ENCODE measurements at regions not wholly inside any gene's neighbourhood (a gene's known extent, or its start where the extent isn't known, plus 50 kb on each side); places are given as distances from the start of the nearest gene placed in this dataset.

DNA sequence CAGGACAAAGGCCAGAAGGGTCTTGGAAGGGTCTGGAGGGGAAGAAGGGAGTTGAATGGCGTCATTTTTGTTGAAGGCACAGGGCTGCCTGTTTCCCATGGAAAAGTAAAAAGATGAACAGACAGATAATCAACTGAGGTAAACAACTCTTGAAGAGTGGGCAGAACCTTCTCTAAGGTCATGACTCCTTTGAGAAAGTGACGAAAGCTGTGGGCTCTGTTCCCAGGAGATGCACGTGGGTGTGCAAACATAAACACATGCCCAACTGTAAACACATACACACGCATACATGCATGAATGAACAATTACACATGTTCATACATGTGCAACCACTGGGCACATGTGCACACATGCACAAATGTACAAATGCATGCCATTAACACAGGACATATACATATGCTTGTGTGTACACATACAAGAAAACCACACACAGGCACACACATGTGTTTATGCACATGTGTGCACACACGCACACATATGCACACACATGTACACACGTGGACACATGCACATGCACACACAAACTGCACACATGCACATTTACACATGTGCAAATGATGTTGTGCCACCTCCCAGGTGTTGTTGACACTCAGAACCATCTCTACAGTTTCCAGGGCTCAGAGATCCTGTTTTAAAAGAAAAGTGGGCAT, 143.3 kb downstream of the GADD45G start:
- Histone ChIP-seq H3K9me3 (no peaks in the 10 kb centered on the region), H3K27me3 (ENCODE audit: low read depth) (no peaks in the 10 kb centered on the region), H3K36me3 (no peaks in the 10 kb centered on the region), H3K27ac (no peak overlapping the region), H3K4me3 (no peak overlapping the region), H3K4me1 (peaks cover 16% of the 10 kb centered on the region)
- intact Hi-C loops (cut with DNase I) = no loop called here
- TF ChIP-seq, protein P1, sequence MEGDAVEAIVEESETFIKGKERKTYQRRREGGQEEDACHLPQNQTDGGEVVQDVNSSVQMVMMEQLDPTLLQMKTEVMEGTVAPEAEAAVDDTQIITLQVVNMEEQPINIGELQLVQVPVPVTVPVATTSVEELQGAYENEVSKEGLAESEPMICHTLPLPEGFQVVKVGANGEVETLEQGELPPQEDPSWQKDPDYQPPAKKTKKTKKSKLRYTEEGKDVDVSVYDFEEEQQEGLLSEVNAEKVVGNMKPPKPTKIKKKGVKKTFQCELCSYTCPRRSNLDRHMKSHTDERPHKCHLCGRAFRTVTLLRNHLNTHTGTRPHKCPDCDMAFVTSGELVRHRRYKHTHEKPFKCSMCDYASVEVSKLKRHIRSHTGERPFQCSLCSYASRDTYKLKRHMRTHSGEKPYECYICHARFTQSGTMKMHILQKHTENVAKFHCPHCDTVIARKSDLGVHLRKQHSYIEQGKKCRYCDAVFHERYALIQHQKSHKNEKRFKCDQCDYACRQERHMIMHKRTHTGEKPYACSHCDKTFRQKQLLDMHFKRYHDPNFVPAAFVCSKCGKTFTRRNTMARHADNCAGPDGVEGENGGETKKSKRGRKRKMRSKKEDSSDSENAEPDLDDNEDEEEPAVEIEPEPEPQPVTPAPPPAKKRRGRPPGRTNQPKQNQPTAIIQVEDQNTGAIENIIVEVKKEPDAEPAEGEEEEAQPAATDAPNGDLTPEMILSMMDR (IDR thresholded peaks at IDR 0.05) = no peak
- DNase-seq = no peak
- no peak for ATAC-seq

DNA sequence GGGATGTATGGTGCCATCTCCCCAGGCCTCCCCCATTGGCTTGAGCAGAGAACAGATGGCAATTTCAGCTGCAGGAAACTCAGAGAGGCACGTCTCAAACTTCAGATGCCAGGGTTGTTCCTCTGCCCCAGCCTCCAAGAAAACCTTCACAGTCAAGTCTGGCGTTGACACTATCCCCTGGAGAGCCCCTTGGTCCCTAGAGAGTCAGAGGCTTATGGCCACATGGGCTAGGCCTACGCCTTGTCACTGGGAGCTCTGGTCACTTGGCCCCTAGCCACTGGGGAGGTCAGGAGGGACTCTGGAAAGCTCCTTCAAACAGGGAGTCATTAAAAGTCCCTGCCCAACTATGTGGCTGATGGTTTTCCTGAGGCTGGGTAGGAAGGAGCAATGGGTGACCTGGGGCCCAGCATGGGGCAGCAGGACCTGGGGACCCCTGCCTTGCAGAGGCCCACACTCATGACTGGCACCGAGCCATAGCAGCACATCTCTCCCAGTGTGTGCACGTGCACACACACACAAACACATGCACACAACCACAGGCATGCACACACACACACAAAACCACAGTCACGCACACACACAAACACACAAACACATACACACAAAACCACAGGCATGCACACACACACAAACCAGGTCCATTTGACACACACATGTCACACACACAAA, 144.2 kb downstream of the GADD45G start:
- DNase-seq = no peak
- H3K27me3 ChIP-seq (ENCODE audit: low read depth) = no peaks in the 10 kb centered on the region
- intact Hi-C loops (cut with DNase I) = no loop called here
- H3K4me3 ChIP-seq = no peak overlapping the region
- no peaks in the 10 kb centered on the region for H3K9me3 ChIP-seq
- peaks cover 16% of the 10 kb centered on the region for H3K4me1 ChIP-seq
- ATAC-seq = no peak
- TF ChIP-seq, protein P1 (IDR thresholded peaks at IDR 0.05) = no peak
- no peak overlapping the region for H3K27ac ChIP-seq
- no peaks in the 10 kb centered on the region for H3K36me3 ChIP-seq

DNA sequence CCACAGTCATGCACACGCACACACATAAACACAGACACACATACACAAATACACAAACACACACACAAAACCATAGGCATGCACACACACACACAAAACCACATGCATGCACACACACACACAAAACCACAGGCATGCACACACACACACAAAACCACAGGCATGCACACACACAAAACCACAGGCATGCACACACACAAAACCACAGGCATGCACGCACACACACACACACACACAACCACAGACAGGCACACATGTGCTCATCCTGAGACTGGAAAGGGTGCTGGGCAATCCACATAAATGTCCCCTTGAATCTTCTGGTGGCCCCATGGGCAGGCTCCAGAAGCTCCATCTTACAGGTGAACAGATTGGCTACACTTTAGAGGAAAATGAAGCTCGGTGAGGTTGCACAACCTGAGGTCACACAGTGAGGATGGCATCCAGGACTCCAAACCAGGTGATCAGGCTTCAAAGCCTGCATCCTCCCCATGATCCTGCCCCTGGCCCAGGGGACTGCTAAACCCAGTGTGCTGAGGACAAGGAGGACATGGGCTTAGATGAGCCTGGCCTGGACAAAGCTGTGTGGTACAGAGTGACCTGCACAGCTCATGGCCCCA, 144.8 kb downstream of the GADD45G start:
- Histone ChIP-seq H3K4me1 (peaks cover 16% of the 10 kb centered on the region), H3K9me3 (no peaks in the 10 kb centered on the region), H3K27me3 (ENCODE audit: low read depth) (no peaks in the 10 kb centered on the region), H3K4me3 (no peak overlapping the region), H3K27ac (peak overlapping the region; percentile 49), H3K36me3 (no peaks in the 10 kb centered on the region)
- DNase-seq = no peak
- no peak for ATAC-seq
- TF ChIP-seq, protein P1 (IDR thresholded peaks at IDR 0.05) = no peak
- intact Hi-C loops (cut with DNase I) = no loop called here

DNA sequence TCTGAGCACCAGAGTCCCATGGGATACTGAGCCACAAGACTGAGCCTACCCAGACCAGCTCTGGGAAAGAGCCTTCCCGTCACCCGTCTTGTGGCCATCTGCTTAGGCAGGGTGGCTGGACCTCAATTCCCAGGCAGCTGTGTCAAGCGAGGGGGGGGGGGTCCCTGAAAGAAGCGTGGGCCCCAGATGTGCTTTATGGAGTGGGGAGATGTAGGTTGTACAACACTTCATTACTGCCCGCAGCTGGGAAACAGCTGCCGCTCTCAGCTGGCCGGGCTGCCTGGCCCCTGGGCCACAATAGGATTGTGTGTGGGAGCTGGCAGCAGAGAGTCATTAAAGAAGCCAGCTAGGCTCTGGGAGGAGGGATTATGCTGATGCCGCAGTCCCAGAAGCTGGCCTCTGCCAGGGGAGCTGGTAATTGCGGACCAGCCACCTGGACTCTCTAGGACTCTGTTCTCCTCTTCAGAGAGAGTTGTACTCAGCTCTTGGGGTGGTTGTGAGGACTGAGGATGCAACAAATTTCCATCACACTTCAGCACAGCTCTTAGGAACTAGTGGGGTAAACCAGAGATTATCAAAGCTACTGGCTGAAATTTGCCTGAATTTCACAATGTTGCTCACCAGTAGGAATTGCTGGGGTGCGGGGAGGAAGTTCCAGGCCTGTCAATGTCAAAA, 145.4 kb downstream of the GADD45G start:
- peak overlapping the region; percentile 49 for H3K27ac ChIP-seq
- no peaks in the 10 kb centered on the region for H3K27me3 ChIP-seq (ENCODE audit: low read depth)
- H3K36me3 ChIP-seq = no peaks in the 10 kb centered on the region
- peaks cover 16% of the 10 kb centered on the region for H3K4me1 ChIP-seq
- TF ChIP-seq, protein P1 (IDR thresholded peaks at IDR 0.05) = no peak
- peak; percentile 37 to 61 for ATAC-seq
- intact Hi-C loops (cut with DNase I) = no loop called here
- no peaks in the 10 kb centered on the region for H3K9me3 ChIP-seq
- H3K4me3 ChIP-seq = no peak overlapping the region
- DNase-seq = no peak

DNA sequence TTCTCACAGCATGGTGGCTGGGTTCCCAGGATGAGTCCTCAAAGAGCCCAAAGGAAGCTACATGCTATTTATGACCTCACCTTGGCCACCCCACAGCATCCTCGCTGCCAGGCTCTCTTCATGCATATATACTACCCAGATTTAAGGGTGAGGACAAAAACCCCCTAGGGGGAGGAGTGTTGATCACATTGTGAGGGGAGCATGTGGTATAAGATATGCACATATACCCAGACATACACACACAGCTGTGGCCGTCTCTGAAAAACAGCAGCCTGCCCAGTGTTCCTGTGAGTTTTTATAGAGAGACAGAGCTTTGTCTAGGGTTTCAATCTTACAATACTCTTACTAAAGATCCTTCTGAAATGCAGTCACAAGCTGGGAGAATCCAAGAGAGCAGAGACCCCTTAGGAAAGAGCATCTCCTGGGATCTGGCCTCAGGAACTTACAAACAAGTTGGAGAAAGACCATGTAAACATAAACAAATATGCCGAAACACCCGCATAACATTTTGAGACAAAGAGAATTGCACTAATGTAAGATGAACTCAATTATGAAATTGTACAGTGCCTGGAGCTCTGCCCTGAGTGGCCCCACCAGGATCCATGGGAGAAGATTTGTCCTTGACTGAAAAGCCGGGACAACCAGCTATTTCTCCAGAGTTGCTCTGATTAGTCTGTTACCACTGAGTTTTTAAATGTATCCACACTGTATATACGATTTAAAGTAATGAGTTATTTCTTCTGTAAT, 146.4 kb downstream of the GADD45G start:
- H3K36me3 ChIP-seq = no peaks in the 10 kb centered on the region
- H3K27me3 ChIP-seq (ENCODE audit: low read depth) = no peaks in the 10 kb centered on the region
- no peak overlapping the region for H3K27ac ChIP-seq
- no peak overlapping the region for H3K4me3 ChIP-seq
- TF ChIP-seq, protein P1 (IDR thresholded peaks at IDR 0.05) = no peak
- peaks cover 16% of the 10 kb centered on the region for H3K4me1 ChIP-seq
- intact Hi-C loops (cut with DNase I) = no loop called here
- ATAC-seq (no peak), DNase-seq (no peak)
- H3K9me3 ChIP-seq = no peaks in the 10 kb centered on the region

Measured in lower lobe of right lung (tissue), 2 donors.